ENCODE measurements at regions not wholly inside any gene's neighbourhood (a gene's known extent, or its start where the extent isn't known, plus 50 kb on each side); places are given as distances from the start of the nearest gene placed in this dataset.

GRCh38 chr16:16996827-16997226 is 473.9 kb downstream of the XYLT1 start:
- TF ChIP-seq CTCF (IDR thresholded peaks at IDR 0.05) (no peak), POLR2A (IDR thresholded peaks at IDR 0.05) (no peak), EP300 (IDR thresholded peaks at IDR 0.05; ENCODE audit: low read depth) (no peak), POLR2AphosphoS5 (IDR thresholded peaks at IDR 0.05) (no peak)
